Sigmoid colon (tissue), 6 donors: ENCODE measurements at regions not wholly inside any gene's neighbourhood (a gene's known extent, or its start where the extent isn't known, plus 50 kb on each side); places are given as distances from the start of the nearest gene placed in this dataset.

ENCODE experiments used
- DNase-seq: peaks from one replicate; pipeline ENCODE4 v3.0.0-alpha.2; 2019
- H3K27ac ChIP-seq, 4 donors: fragments of 200-600 bp; sonication (generic); one replicate each; pipeline ENCODE4 v1.5.1; 2016 to 2019; ENCODE audit warnings: mild to moderate bottlenecking in 1 of 4
- H3K27me3 ChIP-seq, 3 donors: fragments of 200-600 bp; sonication (generic); one replicate each; pipeline ENCODE4 v1.5.1; 2019; ENCODE audit warnings: mild to moderate bottlenecking in 1 of 3
- H3K36me3 ChIP-seq, 4 donors: fragments of 200-600 bp; sonication (generic); one replicate each; pipeline ENCODE4 v1.5.1; 2016 to 2019
- H3K4me1 ChIP-seq, 4 donors: fragments of 200-600 bp; sonication (generic); one replicate each; pipeline ENCODE4 v1.5.1; 2017 to 2019
- H3K4me3 ChIP-seq, 4 donors: fragments of 200-600 bp; sonication (generic); one replicate each; pipeline ENCODE4 v1.5.1; 2017 to 2019; ENCODE audit warnings: mild to moderate bottlenecking in 2 of 4, moderate library complexity in 1 of 4
- H3K9me3 ChIP-seq, 4 donors: fragments of 200-600 bp in 3 of 4; sonication (generic) in 3 of 4; one replicate each; pipeline versions ENCODE4 v1.5.1 to v1.6.1; 2013 to 2019
- CTCF ChIP-seq, 4 experiments: fragments of 450-650 bp in 3 of 4; fragments of 200-600 bp in 1 of 4; IDR thresholded peaks; one replicate each; pipeline ENCODE4 v1.5.1; 2016 to 2019; ENCODE audit warnings: antibody characterized with exemption in 4 of 4, mild to moderate bottlenecking in 3 of 4, moderate library complexity in 2 of 4
- EP300 ChIP-seq, 4 donors: sonication (generic); formaldehyde crosslinking; IDR thresholded peaks; one replicate each; pipeline ENCODE4 v1.6.1; 2017; ENCODE audit warnings: antibody characterized with exemption in 4 of 4
- POLR2A ChIP-seq, 2 donors: fragments of 450-650 bp; IDR thresholded peaks; one replicate each; pipeline ENCODE4 v1.6.1; 2016; ENCODE audit warnings: antibody characterized with exemption in 2 of 2, mild to moderate bottlenecking in 2 of 2, moderate library complexity in 2 of 2
- POLR2AphosphoS5 ChIP-seq, 4 donors: sonication (generic); formaldehyde crosslinking; IDR thresholded peaks; one replicate each; pipeline ENCODE4 v1.6.1; 2017; ENCODE audit warnings: antibody characterized with exemption in 4 of 4
- WGBS, 2 donors: extraction: QIAGEN DNeasy Blood & Tissue Kit; methylation state at CpG; one replicate each; pipeline ENCODE4 v1.1.7; 2013; 5-methylcytosine and 5-hydroxymethylcytosine counted together
- intact Hi-C: fragments of 100-400 bp; cut with DNase I; formaldehyde crosslinking; loops from one replicate; pipeline ENCODE4 v1.15.1; 2023
- donor health status: healthy with polysubstance abuse.
- donor health status: healthy.

DNA sequence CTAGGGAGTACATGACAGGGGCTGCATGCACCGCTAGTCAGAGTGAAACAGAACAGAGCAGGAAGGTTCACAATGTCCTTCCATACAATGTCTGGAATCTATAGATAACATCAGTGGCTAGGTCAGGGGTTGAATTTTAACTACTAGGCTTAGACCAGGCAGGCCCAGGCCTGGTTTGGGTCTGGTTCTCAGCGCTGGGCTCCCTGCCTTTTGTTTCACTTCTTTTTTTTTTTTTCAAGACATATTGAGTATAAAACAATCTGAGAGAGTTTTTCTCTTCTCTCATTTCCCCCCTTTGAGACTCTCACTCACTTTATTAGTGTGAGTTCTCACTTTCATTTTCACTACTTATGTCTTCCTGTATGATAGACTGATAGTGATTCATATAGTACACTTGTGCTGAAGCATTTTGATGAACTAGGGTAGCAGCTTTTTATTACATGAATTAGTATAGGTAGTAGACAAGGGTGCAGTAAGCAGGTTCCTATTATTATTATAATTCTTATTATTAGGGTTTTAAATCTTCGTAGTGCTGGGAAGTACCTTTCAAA is 120.0 kb upstream of the ZDHHC15 start:
- WGBS, 2 donors: 77 to 83% methylated on average over 3 of the region's 3 CpGs
- no peak overlapping the region for H3K27ac ChIP-seq
- H3K9me3 ChIP-seq: no peaks in the 10 kb centered on the region
- H3K4me3 ChIP-seq: no peak overlapping the region
- DNase-seq: no peak
- H3K36me3 ChIP-seq: no peaks in the 10 kb centered on the region
- H3K4me1 ChIP-seq: no peaks in the 10 kb centered on the region
- TF ChIP-seq CTCF (IDR thresholded peaks at IDR 0.05) (no peak), POLR2A (IDR thresholded peaks at IDR 0.05) (no peak), EP300 (IDR thresholded peaks at IDR 0.05) (no peak), POLR2AphosphoS5 (IDR thresholded peaks at IDR 0.05) (no peak)
- no peaks in the 10 kb centered on the region for H3K27me3 ChIP-seq
- intact Hi-C loops: no loop called here

- H3K9me3 ChIP-seq: no peaks in the 10 kb centered on the region
- 68 to 79% methylated on average over 3 of the region's 3 CpGs for WGBS, 2 donors
- no peaks in the 10 kb centered on the region for H3K4me1 ChIP-seq
- H3K27me3 ChIP-seq: no peaks in the 10 kb centered on the region
- TF ChIP-seq EP300 (IDR thresholded peaks at IDR 0.05) (no peak), POLR2A (IDR thresholded peaks at IDR 0.05) (no peak), POLR2AphosphoS5 (IDR thresholded peaks at IDR 0.05) (no peak), CTCF (IDR thresholded peaks at IDR 0.05) (no peak)
- no peak overlapping the region for H3K4me3 ChIP-seq
- intact Hi-C loops: no loop called here
- no peak for DNase-seq
- no peaks in the 10 kb centered on the region for H3K36me3 ChIP-seq
- no peak overlapping the region for H3K27ac ChIP-seq
Measured at GRCh38 chrX:75638332-75638731, 115.5 kb upstream of the ZDHHC15 start.

DNA sequence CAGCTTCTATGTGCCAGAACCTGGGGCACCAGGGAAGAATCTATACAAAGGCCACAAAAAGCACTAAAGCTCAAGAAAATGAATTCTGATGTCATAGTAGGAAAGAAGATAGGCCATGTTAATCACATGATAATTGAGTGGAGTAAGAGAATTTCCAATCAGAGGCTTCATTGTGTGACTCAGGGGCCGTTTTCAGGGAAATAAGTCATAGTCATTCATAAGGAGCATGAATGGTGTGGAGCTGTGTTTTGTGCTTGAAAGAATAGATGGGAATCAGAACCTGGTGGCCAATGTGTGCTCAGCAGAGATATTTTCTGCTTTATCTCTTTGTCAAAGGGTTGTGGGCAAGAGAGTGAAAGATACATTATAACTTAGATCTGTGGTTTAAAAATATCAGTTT is 102.4 kb upstream of the ZDHHC15 start:
- intact Hi-C loops: no loop called here
- Histone ChIP-seq H3K27ac (no peak overlapping the region), H3K36me3 (no peaks in the 10 kb centered on the region), H3K9me3 (no peaks in the 10 kb centered on the region), H3K4me3 (no peak overlapping the region), H3K27me3 (no peaks in the 10 kb centered on the region), H3K4me1 (no peaks in the 10 kb centered on the region)
- 26 to 67% methylated on average over 1 of the region's 1 CpG for WGBS, 2 donors
- TF ChIP-seq POLR2AphosphoS5 (IDR thresholded peaks at IDR 0.05) (no peak), CTCF (IDR thresholded peaks at IDR 0.05) (no peak), POLR2A (IDR thresholded peaks at IDR 0.05) (no peak), EP300 (IDR thresholded peaks at IDR 0.05) (no peak)
- DNase-seq: no peak

GRCh38 chrX:75623535-75623934 is 100.7 kb upstream of the ZDHHC15 start:
- no peaks in the 10 kb centered on the region for H3K4me1 ChIP-seq
- no peak overlapping the region for H3K27ac ChIP-seq
- no peaks in the 10 kb centered on the region for H3K27me3 ChIP-seq
- no peaks in the 10 kb centered on the region for H3K9me3 ChIP-seq
- 32 to 88% methylated on average over 1 of the region's 1 CpG for WGBS, 2 donors
- TF ChIP-seq EP300 (IDR thresholded peaks at IDR 0.05) (no peak), CTCF (IDR thresholded peaks at IDR 0.05) (no peak), POLR2AphosphoS5 (IDR thresholded peaks at IDR 0.05) (no peak), POLR2A (IDR thresholded peaks at IDR 0.05) (no peak)
- no peak for DNase-seq
- H3K4me3 ChIP-seq: no peak overlapping the region
- no peaks in the 10 kb centered on the region for H3K36me3 ChIP-seq
- intact Hi-C loops: no loop called here

- TF ChIP-seq CTCF (IDR thresholded peaks at IDR 0.05) (no peak), POLR2A (IDR thresholded peaks at IDR 0.05) (no peak), EP300 (IDR thresholded peaks at IDR 0.05) (no peak), POLR2AphosphoS5 (IDR thresholded peaks at IDR 0.05) (no peak)
- intact Hi-C loops: no loop called here
- DNase-seq: no peak
- H3K36me3 ChIP-seq: no peaks in the 10 kb centered on the region
- no peaks in the 10 kb centered on the region for H3K9me3 ChIP-seq
- no peaks in the 10 kb centered on the region for H3K27me3 ChIP-seq
- H3K4me3 ChIP-seq: no peak overlapping the region
- no peaks in the 10 kb centered on the region for H3K4me1 ChIP-seq
- H3K27ac ChIP-seq: no peak overlapping the region
- WGBS, 2 donors: 56 to 65% methylated on average over 5 of the region's 5 CpGs
Measured at GRCh38 chrX:75609406-75609805, 86.6 kb upstream of the ZDHHC15 start.
